HG03066 (cell line): ENCODE measurements at regions not wholly inside any gene's neighbourhood (a gene's known extent, or its start where the extent isn't known, plus 50 kb on each side); places are given as distances from the start of the nearest gene placed in this dataset.

Experiments
- ATAC-seq: cut with Tn5 transposase; IDR thresholded peaks from one replicate; pipeline ENCODE4 v1.9.1; 2021; ENCODE audit warnings: low read depth; ENCODE audit not compliant: unreplicated experiment

DNA sequence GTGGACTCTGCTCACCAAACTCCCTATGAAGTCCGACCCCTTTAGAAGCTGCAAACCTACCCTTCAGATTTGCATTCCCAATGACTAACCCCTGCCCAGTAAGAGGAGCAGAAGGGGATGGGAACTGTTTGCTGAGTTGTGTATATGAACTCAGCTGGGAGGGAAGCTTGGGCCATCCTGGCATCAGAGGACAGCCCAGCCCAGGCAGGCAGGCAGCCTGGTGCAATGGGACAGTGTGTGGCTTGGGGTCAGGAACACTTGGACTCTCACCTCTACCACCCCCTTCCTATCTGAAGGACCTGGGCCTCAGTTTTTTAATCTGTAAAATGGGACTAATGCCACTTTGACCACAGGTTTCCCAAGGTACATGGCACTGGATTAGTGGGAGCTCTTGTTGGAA lies 147.4 kb upstream of the GPR26 start:
- ATAC-seq, result no peak

- ATAC-seq, result no peak
These were observed 146.3 kb upstream of the GPR26 start for GRCh38 chr10:123519861-123520260.

DNA sequence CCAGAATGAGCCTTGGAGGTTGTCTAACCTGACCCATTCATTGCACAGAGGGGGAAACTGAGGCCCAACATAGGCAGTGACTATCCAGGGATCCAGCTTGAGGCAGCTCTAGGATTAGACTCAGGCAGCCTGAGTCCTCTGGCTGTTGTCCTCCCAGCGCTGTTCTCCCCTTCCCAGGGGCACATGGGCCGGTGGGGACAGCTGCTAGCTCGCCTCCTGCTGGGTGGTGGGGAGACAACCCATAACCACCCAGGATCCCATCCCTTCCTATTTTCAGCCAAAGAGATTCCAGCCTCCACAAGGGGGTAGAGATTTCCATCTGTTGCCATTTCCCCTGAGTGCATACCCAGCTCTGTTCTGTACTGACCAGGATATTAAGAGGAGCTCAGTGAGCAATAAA lies 145.1 kb upstream of the GPR26 start:
- no peak for ATAC-seq

- no peak for ATAC-seq
These were observed 144.6 kb upstream of the GPR26 start for GRCh38 chr10:123521556-123521955.

DNA sequence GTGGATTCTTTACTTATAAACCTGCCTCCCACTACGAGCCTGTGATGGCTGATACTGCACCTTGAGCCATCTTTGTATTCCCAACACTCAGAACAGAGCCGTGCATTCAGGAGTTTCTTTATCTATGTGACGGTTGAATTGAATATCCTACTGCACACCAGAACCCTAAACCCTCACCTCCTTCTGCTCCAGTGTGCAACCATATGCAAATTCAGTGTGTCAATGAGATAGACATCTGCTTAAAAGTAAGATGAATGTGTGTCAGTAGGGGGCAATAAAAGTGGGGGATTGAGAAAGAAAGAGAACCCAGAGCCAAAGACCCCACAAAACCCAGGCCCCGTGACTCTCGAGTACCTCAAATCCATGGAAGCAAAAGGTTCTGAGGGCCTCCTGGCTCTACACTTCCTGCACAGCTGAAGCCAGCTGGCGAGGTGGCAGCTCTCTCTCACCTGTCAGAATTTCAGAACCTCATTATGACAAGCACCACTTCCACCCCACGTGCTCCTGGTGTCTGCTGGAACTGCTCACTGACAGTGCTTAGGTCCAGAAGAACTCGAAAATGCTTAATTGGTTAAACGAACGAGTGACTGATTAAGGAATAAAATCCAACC lies 143.3 kb upstream of the GPR26 start:
- no peak for ATAC-seq

DNA sequence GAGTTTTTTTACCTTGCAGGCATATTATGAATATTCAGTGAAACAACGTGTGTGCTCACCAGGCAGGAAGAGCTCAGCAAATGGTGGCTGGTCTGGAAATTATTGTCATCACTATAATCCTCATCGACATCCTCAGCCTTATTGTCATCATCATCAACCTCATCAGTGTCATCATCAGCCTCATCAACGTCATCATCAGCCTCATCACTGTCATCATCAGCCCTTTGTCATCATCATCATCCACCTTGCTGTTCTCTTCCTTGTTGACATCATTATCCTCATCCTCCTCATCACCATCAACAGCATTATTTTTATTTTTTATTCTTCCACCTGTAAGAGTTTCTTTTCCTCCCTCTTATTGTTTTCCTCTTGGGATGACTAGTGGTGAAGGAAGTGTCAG lies 142.3 kb upstream of the GPR26 start:
- ATAC-seq, result no peak

- no peak for ATAC-seq
These were observed 139.6 kb upstream of the GPR26 start for GRCh38 chr10:123526356-123527064.

- ATAC-seq, result no peak
These were observed 139.0 kb upstream of the GPR26 start for GRCh38 chr10:123527151-123527550.

DNA sequence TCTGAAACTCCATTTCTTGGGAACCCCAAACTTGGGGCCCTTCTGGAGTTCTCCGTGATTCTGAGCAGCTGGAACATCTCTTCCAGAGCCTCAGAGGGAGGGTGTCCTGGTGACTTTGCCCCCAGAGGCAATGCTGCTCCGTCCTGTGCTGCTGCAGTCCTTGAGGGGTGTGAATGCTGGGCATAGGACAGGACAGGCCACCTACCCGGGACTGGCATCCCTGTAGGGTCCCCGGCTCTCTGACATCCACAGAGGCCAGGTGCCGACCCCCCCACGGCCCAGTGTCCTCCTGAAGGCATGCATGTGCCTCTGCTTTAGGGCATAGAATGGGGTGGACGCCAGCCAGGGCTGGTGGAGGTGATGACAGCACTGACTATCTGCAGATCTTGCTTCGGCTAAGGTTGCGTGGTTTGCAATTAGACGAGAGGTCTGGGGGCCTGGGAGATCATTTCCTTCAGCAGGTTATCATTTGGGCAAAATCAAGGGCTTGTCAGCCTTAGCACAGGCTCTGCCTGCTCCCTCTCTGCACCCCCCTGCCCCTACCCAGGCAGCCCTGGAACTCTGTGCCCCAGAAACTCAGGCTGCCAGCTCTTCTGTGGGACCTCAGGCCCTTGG lies 136.9 kb upstream of the GPR26 start:
- ATAC-seq, result no peak

DNA sequence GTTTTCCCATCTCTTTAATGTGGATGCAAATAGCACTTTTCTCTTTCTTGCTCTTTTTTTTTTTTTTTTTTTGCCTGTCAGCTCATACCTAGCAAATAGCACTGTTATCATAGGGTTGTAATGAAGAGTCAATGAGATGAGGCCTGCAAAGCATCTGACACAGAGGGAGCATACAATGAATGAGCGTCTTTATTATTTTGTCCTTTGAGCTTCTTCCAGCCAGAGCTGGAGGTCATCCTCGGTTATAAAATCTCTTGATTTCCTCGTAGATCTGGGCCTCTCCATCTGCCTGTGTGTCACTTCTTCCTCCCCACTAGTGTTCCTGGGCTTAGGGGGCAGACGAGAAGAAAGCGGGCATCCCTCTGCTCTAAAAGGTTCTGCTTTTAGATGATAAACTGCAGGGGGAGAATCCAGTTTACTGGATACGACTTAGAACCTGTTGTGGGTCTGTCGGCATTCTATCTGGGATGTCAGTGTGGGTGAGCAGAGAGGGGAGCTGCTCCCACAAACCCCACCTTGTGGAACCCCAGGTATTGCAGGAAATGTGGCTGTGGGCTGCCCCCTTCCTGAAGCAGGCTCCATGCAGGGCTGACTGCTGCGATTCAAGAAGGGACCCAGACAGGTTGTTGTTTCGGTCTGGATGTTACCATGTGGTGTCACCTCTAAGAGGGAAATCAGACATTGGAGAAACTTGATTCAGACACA lies 135.8 kb upstream of the GPR26 start:
- no peak for ATAC-seq

DNA sequence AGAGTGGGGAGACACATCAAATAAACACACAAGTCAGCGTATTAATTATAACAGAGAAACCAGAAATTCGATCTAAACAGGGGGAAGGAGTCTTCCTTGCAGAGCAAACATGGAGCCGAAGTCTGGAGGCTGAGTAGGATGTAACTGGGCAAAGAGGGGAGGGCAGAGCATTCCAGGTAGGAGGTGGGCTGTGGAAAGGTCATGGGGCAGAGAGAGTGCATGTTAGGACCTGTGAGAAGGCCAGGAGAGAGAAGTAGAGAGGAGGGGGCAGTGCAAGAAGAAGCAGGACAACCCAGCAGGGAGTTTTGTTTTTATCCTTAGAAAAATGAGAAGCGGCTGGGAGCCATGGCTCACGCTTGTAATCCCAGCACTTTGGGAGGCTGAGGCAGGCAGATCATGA lies 130.8 kb upstream of the GPR26 start:
- ATAC-seq, result no peak

DNA sequence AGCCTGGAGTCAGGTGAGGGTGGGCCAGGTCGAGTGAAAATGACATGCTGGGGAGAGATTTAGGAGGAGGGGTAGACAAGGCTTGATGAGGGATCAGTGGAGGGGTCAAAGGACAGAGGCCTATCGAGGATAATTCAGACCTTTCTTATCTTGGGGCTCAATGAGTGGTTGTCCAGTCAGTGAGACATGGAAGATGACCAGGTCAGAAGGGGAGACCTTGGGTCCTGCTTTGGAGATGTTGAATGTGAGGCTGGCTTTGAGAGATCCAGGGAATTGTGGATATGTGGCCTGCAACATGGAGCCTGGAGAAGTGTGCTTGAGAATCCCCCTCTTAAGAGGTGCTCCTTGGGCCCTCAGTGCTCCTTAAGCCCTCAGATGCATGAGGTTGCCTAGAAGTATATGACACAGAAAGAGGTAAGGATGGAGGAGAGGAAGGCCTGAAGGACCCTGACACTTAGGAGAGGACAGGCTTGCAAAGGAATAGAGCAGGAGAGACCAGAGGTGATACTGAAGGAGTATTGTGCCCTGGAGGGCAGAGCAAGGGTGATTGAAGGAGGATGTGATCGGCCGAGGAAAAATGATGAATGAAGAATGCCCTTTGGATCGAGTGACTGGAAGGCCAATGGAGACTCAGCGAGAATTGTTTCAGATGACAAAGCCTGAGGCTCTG lies 129.8 kb upstream of the GPR26 start:
- no peak for ATAC-seq

- no peak for ATAC-seq
These were observed 128.8 kb upstream of the GPR26 start for GRCh38 chr10:123537188-123537961.

DNA sequence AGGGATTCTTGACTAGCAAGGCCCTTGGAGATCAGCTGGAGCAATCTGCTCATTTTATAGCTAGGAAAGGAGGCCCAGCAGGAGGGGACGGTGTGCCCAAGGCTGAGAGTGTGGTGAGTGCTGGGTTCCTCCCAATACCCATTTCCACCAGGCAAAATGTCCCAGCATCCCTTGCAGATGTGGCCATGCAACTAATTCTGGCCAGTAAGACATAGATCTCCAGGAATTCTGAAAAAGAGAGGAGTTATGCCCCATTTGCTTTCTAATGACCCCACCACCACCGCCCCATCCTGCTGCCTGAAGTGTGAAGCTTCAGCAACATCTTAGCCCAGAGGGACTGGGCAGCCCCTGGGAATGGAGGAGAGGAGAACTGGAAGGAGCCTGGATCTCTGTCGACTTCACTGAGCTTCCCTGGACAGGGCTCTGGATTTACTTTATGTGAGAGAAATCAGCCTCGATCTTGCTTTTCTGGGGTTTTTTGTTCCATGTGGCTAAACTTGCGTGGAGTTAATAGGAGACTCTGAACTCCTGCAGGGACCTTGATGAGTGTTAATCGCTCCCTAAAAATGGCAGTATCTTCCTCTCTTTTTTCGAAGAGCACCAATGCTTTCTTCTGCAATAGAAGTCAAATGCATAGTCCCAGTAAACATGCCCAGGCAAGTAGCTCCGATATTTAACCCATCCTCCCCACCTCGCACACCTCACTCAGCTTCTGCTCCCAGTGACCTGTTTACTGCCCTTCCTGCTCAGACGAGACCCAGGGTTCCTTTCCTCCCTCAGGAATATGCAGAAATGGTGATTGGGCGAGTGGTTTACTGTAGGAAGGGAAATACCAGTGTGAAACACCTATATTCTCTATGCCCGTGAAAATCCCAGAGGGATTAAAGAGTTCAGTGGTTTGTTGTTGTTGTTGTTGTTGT lies 127.5 kb upstream of the GPR26 start:
- no peak for ATAC-seq

DNA sequence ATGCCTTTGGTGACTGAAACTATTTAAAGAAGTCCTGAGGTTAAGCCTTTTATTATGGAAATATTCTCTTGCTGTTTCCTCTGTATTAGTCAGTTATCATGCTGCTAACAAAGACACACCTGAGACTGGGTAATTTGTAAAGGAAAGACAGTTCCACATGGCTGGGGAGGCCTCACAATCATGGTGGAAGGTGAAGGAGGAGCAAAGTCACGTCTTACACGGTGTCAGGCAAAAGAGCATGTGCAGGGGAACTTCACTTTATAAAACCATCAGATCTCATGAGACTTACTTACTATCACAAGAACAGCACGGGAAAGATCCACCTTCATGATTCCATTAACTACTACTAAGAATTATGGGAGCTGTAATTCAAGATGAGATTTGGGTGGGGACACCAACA lies 121.2 kb upstream of the GPR26 start:
- no peak for ATAC-seq

- ATAC-seq, result no peak
These were observed 117.4 kb upstream of the GPR26 start for GRCh38 chr10:123548770-123549169.

DNA sequence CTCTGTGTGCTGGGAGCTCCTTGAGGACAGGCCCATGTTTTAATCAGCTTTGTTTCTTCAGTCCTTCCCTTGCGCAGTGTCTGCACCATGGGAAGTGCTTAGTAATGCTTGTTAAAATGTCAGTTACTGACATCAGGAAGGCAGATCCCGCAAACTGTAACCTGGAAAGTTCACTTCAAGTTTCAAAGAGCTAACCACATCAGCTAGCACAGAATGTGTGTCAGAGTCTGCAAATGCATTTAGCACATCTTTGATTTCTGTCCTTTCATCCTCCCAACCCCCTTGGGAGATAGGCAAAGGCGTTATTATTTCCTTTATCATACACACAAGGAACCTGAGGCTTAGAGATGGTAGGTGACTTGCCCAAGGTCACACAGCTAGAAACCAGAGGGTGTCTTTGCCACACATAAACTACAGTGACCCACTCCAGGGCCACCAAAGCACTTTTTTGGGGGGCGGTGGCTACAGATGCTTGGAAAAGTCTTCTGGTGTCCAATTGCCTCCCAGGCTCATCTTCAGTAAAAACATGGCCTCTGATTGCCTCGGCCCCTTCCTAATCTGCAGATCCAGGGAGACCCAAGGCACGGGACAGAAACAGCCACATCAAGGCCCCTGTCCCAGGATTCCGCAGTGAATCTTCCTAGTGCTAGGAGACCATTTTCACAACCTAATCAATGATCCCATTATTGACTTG lies 116.2 kb upstream of the GPR26 start:
- no peak for ATAC-seq

DNA sequence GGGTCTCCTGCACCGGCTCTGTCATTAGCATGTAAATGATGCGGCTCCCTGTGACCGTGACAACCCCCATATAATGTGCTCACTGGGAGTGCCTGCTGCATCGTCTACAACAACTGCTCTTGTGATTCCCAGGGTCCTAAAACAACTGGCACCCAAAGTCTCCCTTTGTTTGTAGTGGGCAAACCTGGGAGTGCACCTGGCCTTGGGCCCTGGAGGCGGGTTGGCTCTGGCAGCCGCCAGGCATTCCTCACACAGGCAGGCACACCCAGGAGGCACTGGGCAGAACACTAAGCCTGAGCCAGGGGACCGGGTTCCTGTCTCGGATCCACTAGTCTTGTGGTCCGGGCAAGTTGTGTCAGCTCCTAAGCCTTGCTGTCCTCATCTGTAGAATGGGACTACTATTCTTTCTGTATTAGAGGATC lies 115.5 kb upstream of the GPR26 start:
- no peak for ATAC-seq

DNA sequence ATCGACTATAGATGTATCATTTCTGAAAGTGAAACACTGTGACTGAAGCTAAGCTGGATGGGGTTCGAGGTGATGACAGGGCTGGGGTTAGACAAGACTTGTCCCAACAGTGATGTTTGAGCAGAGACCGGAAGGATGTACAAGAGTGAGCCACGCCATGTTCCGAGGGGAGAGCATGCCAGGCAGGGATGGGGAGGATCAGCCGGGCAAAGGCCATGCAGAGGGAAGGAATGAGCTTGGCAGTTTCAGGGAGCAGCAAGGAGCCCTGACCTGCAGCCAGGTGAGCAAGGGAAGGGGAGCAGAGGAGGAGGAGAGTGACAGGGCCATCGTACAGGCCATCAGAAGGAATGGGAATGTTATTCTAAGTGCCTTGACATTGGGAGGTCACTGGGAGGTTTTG lies 114.9 kb upstream of the GPR26 start:
- ATAC-seq, result no peak
